K562 (cell line): ENCODE measurements at regions not wholly inside any gene's neighbourhood (a gene's known extent, or its start where the extent isn't known, plus 50 kb on each side); places are given as distances from the start of the nearest gene placed in this dataset.

Experiments
- ATAC-seq: fragments of 200-7000 bp; cut with Tn5 transposase; 3 replicates; pipeline ENCODE4 v1.9.1; 2020; ENCODE audit warnings: moderate library complexity
- BruUV-seq: library from RNA; stranded (reverse); fragments of 400-500 nt; replicated peaks from 2 replicates; lab custom pipeline; 2021; lab: Mats Ljungman, UMichigan
- CTCF ChIA-PET: fragments of 300-600 bp; formaldehyde crosslinking; extraction: SDS; loops from one replicate; lab custom pipeline; 2021; ENCODE audit warnings: low intra/inter-chr PET ratio; lab: Yijun Ruan, JAX
- POLR2A ChIA-PET: fragments of 300-600, 350-650 bp; sonication (Branson Sonifier 250); formaldehyde crosslinking; extraction: SDS; loops from one replicate; lab custom pipeline; 2021; ENCODE audit warnings: antibody characterized with exemption, inconsistent platforms; lab: Yijun Ruan, JAX
- DNase-seq, 4 experiments: peaks; one replicate each; pipeline versions ENCODE4 v3.0.0 to v3.0.0-alpha.2; 2011 to 2018; ENCODE audit warnings: low spot score in 3 of 4, mixed read lengths in 3 of 4; ENCODE audit errors: extremely low read depth in 1 of 4
- FAIRE-seq: peaks from 2 replicates; lab custom pipeline; 2011; peaks lifted over from hg19 to GRCh38; lab: Jason Lieb, UNC
- H2AFZ ChIP-seq: 2 replicates; pipeline ENCODE4 v1.6.0; 2011; ENCODE audit warnings: low read depth, low read length, control low read depth, inconsistent platforms
- H3K27ac ChIP-seq: fragments of 200-600 bp; 3 replicates; pipeline ENCODE4 v1.8.0; 2011; ENCODE audit warnings: low read depth, mild to moderate bottlenecking, control low read depth, inconsistent platforms, low read length, moderate library complexity, mixed read lengths; ENCODE audit errors: extremely low read depth
- H3K27me3 ChIP-seq, 2 experiments: fragments of 300-600 bp in 1 of 2; 2 replicates in 1 of 2; 3 replicates in 1 of 2; pipeline versions ENCODE4 v1.6.0 to v1.8.0; 2011; ENCODE audit warnings: inconsistent platforms in 2 of 2, low read length in 2 of 2, mild to moderate bottlenecking in 1 of 2, mixed read lengths in 1 of 2, moderate library complexity in 1 of 2; ENCODE audit not compliant: control insufficient read depth in 2 of 2, insufficient read depth in 2 of 2
- H3K36me3 ChIP-seq: fragments of 300-600 bp; 3 replicates; pipeline ENCODE4 v1.8.0; 2011; ENCODE audit warnings: mild to moderate bottlenecking, low read length, inconsistent platforms; ENCODE audit not compliant: control insufficient read depth, insufficient read depth
- H3K4me1 ChIP-seq, 2 experiments: fragments of 200-600 bp in 1 of 2; replicated peaks in 1 of 2; 2 replicates in 1 of 2; 3 replicates in 1 of 2; pipeline versions ENCODE4 v1.5.1 to v1.8.0; 2011; ENCODE audit warnings: inconsistent platforms in 2 of 2, low read length in 2 of 2, mild to moderate bottlenecking in 1 of 2, mixed read lengths in 1 of 2, moderate library complexity in 1 of 2; ENCODE audit not compliant: control insufficient read depth in 2 of 2, insufficient read depth in 2 of 2
- H3K4me2 ChIP-seq: 2 replicates; pipeline ENCODE4 v1.6.1; 2011; ENCODE audit warnings: low read length, control low read depth, inconsistent platforms, mixed read lengths; ENCODE audit not compliant: insufficient read depth
- H3K4me3 ChIP-seq: fragments of 200-600 bp; sonication (generic), shearing (Covaris generic); 2 replicates; pipeline ENCODE4 v1.5.1; 2016; ENCODE audit warnings: control low read depth, inconsistent platforms
- H3K79me2 ChIP-seq: fragments of 200-600 bp; 3 replicates; pipeline ENCODE4 v1.8.0; 2011; ENCODE audit warnings: low read length, inconsistent platforms; ENCODE audit not compliant: control insufficient read depth, insufficient read depth
- H3K9ac ChIP-seq, 2 experiments: 2 replicates each; pipeline versions ENCODE4 v1.6.0 to v1.6.1; 2011; ENCODE audit warnings: low read depth in 2 of 2, low read length in 2 of 2, control low read depth in 1 of 2, inconsistent platforms in 1 of 2, mild to moderate bottlenecking in 1 of 2, mixed read lengths in 1 of 2; ENCODE audit not compliant: insufficient read depth in 1 of 2
- H3K9me1 ChIP-seq: one replicate; pipeline ENCODE4 v1.6.0; 2011; ENCODE audit warnings: inconsistent platforms, mild to moderate bottlenecking, low read length, moderate library complexity; ENCODE audit not compliant: control insufficient read depth, insufficient read depth
- H3K9me3 ChIP-seq: replicated peaks from 2 replicates; pipeline ENCODE4 v1.5.1; 2011; ENCODE audit warnings: low read depth, low read length, inconsistent platforms; ENCODE audit not compliant: control insufficient read depth, insufficient read depth
- H4K20me1 ChIP-seq: replicated peaks from 2 replicates; pipeline ENCODE4 v1.6.1; 2011; ENCODE audit warnings: low read length, inconsistent platforms, mixed read lengths; ENCODE audit not compliant: control insufficient read depth, insufficient read depth
- ARID1B ChIP-seq: fragments of 450-650 bp; IDR thresholded peaks from 2 replicates; pipeline ENCODE4 v1.6.1; 2016; ENCODE audit warnings: antibody characterized with exemption, mild to moderate bottlenecking, inconsistent platforms
- EP400 ChIP-seq: fragments of 450-650 bp; IDR thresholded peaks from 2 replicates; pipeline ENCODE4 v1.6.1; 2017; ENCODE audit warnings: antibody characterized with exemption, mild to moderate bottlenecking, moderate library complexity
- HSF4 ChIP-seq: fragments of 250-450 bp; sonication (Bioruptor Pico); IDR thresholded peaks from 2 replicates; pipeline ENCODE4 v2.1.2; 2022; ENCODE audit warnings: mild to moderate bottlenecking, moderate library complexity, borderline replicate concordance
- MEF2D ChIP-seq: conservative IDR thresholded peaks from 2 replicates; pipeline ENCODE4 v1.6.1; 2016; ENCODE audit warnings: low read depth, missing genetic modification characterization, missing compliant biosample characterization
- NFRKB ChIP-seq: fragments of 450-650 bp; IDR thresholded peaks from 2 replicates; pipeline ENCODE4 v1.6.1; 2016; ENCODE audit warnings: low read depth
- NR2C2 ChIP-seq, 2 experiments: fragments of 200-800 bp in 1 of 2; sonication (Bioruptor generic) in 1 of 2; sonication (generic) in 1 of 2; formaldehyde crosslinking in 1 of 2; IDR thresholded peaks; 2 replicates each; pipeline versions ENCODE4 v1.6.1 to v1.8.0; 2016 to 2022; ENCODE audit warnings: mild to moderate bottlenecking in 1 of 2, missing compliant biosample characterization in 1 of 2, missing genetic modification characterization in 1 of 2, missing genetic modification reagents in 1 of 2
- PKNOX1 ChIP-seq: fragments of 450-650 bp; IDR thresholded peaks from 2 replicates; pipeline ENCODE4 v1.6.1; 2016
- RERE ChIP-seq: sonication (generic); formaldehyde crosslinking; IDR thresholded peaks from 2 replicates; pipeline ENCODE4 v1.8.0; 2023; ENCODE audit warnings: missing genetic modification reagents, mild to moderate bottlenecking, borderline replicate concordance
- RUNX1 ChIP-seq: sonication (generic); IDR thresholded peaks from 2 replicates; pipeline ENCODE4 v1.6.1; 2016; ENCODE audit warnings: antibody characterized with exemption, low read depth
- SMAD4 ChIP-seq: fragments of 250-450 bp; sonication (Bioruptor Pico); conservative IDR thresholded peaks from 2 replicates; pipeline ENCODE4 v1.8.0; 2021; ENCODE audit warnings: inconsistent platforms, mild to moderate bottlenecking, moderate library complexity
- SUPT5H ChIP-seq: fragments of 450-650 bp; IDR thresholded peaks from 2 replicates; pipeline ENCODE4 v1.6.1; 2016
- ZBTB17 ChIP-seq: fragments of 450-650 bp; formaldehyde crosslinking; IDR thresholded peaks from 2 replicates; pipeline ENCODE4 v1.4.0; 2020; ENCODE audit warnings: mild to moderate bottlenecking
- ZBTB5 ChIP-seq: fragments of 450-650 bp; IDR thresholded peaks from 2 replicates; pipeline ENCODE4 v1.6.1; 2017; ENCODE audit warnings: antibody characterized with exemption
- WGBS: fragments of 100-300 bp; shearing (Covaris generic); methylation state at CpG from one replicate; pipeline ENCODE4 v1.1.6; 2016; ENCODE audit warnings: low coverage, mixed read lengths; ENCODE audit not compliant: insufficient coverage; ENCODE audit errors: missing lambda C conversion rate; 5-methylcytosine and 5-hydroxymethylcytosine counted together
- in situ Hi-C: fragments of 300-500 bp; cut with MboI; formaldehyde crosslinking; loops from 4 replicates; pipeline ENCODE4 v1.15.0; 2018; ENCODE audit warnings: inconsistent platforms, mixed read lengths
- intact Hi-C: fragments of 100-400 bp; cut with micrococcal nuclease; formaldehyde crosslinking; loops from 2 replicates; pipeline ENCODE4 v1.14.2; 2022

DNA sequence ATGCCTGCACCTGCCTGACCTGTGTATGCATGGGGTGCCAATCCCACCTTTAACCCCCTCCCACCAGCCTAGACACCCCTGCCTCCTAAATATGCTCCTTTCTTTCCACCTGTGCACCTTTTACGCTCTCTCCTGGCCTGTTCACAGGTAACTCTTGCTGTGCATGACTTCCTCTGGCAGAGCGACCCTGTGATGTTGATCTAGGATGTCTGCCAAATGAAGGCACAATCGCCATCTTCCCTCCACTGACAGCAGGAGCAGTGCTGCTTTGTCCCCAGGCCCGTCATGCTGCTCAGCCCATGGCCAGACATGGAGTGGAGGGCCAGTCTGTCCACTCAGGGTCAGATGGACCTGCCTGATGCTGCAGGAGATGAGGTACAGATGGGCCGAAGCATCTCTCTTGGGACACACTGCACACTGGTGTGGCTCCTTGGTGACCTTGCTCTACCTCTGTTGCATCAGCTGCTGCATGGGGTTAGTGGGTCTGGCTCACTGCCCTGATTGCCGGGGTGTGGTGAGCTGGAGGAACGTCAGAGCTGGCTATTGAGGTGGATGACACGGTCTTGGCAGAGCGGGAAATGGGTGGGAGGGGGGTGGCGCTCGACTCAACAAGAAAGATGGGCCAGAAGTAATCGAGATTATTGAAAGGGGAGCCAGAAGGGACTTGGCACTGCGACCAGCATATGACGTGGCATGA lies 101.7 kb upstream of the PITX1 start:
- ChIA-PET CTCF (no interaction called here), POLR2A (interaction anchor here (0.5 to 1.2 kb wide), 4 partner anchors 8 to 121 kb away, joined by 3 to 5 read pairs (median 3); no protein-coding TSS in a partner anchor)
- Histone ChIP-seq H3K27me3 (no peaks in the 10 kb centered on the region), H2AFZ (no peak overlapping the region), H4K20me1 (no peaks in the 10 kb centered on the region), H3K36me3 (no peaks in the 10 kb centered on the region), H3K4me3 (no peak overlapping the region), H3K9me1 (peaks cover 3% of the 10 kb centered on the region), H3K9ac (peak overlapping the region; percentile 14 to 77; a peak in 3 of 4 replicates), H3K9me3 (no peaks in the 10 kb centered on the region), H3K79me2 (no peaks in the 10 kb centered on the region), H3K4me1 (peaks cover 58 to 68% of the 10 kb centered on the region in 2 experiments), H3K27ac (no peak overlapping the region; the same call in 2 of the 3 replicates), H3K4me2 (peak overlapping the region; percentile 58)
- in situ Hi-C loops: no loop called here
- FAIRE-seq (peak; percentile 6), DNase-seq (peak; percentile 52 to 74 (median 59)), ATAC-seq (peak; percentile 61)
- intact Hi-C loops: loop anchor here (1.0 to 2.0 kb wide), 3 partner anchors 21 to 101 kb away; partner anchors contain the start of gene PITX1
- WGBS: 35% methylated on average over 13 of the region's 14 CpGs
- no TSS peak for BruUV-seq
- no peak for TF ChIP-seq RUNX1
- peak; percentile 75 for TF ChIP-seq SMAD4
- TF ChIP-seq PKNOX1: 0 out of 2 replicates have a peak, but pooled peaks have one; percentile 20
- no peak for TF ChIP-seq NR2C2 (CRISPR knock-in tag; IDR thresholded peaks at IDR 0.05)
- TF ChIP-seq NR2C2 (tag; IDR thresholded peaks at IDR 0.05): peak; percentile 79
- TF ChIP-seq HSF4: peak; percentile 53; the same call in 1 of the 2 replicates
- TF ChIP-seq MEF2D (tag): no peak
- TF ChIP-seq EP400: peak; percentile 79
- peak; percentile 58; the same call in 1 of the 2 replicates for TF ChIP-seq ARID1B
- TF ChIP-seq NFRKB: 0 out of 2 replicates have a peak, but pooled peaks have one; percentile 29
- TF ChIP-seq RERE (CRISPR knock-in tag): 0 out of 2 replicates have a peak, but pooled peaks have one; percentile 38
- no peak for TF ChIP-seq SUPT5H
- no peak for TF ChIP-seq ZBTB17 (CRISPR knock-in tag)
- no peak for TF ChIP-seq ZBTB5
